Activated CD8-positive, alpha-beta memory T cell treated with anti-CD3 and anti-CD28 coated beads for 36 hours (primary cell): ENCODE measurements at regions not wholly inside any gene's neighbourhood (a gene's known extent, or its start where the extent isn't known, plus 50 kb on each side); places are given as distances from the start of the nearest gene placed in this dataset.

Experiments used
- CTCF ChIA-PET: fragments of 350-600 bp; sonication (Branson Sonifier 250); formaldehyde crosslinking; loops from one replicate; lab custom pipeline; 2021; ENCODE audit warnings: antibody characterized with exemption; lab: Charles Lee
- POLR2A ChIA-PET: fragments of 350-600 bp; sonication (Branson Sonifier 250); formaldehyde crosslinking; loops from one replicate; lab custom pipeline; 2021; ENCODE audit warnings: antibody characterized with exemption; lab: Charles Lee

- CTCF ChIA-PET = no interaction called here
- POLR2A ChIA-PET = no interaction called here
Observed at GRCh38 chr16:9677301-9677653, 505.0 kb downstream of the GRIN2A start.

GRCh38 chr16:9679213-9679767, 502.9 kb downstream of the GRIN2A start:
- ChIA-PET CTCF (no interaction called here), POLR2A (no interaction called here)

- POLR2A ChIA-PET = no interaction called here
- CTCF ChIA-PET = interaction anchor here (0.6 kb wide), 1 partner anchor 561 kb away, joined by 3 read pairs; no protein-coding TSS in a partner anchor
Observed at GRCh38 chr16:9680019-9680655, 502.1 kb downstream of the GRIN2A start.

GRCh38 chr16:9680968-9681367, 501.3 kb downstream of the GRIN2A start:
- POLR2A ChIA-PET = no interaction called here
- CTCF ChIA-PET = interaction anchor here (0.6 kb wide), 1 partner anchor 560 kb away, joined by 3 read pairs; no protein-coding TSS in a partner anchor

- POLR2A ChIA-PET = no interaction called here
- CTCF ChIA-PET = no interaction called here
Observed at GRCh38 chr16:9681508-9681907, 500.7 kb downstream of the GRIN2A start.

GRCh38 chr16:9682320-9682719, 499.9 kb downstream of the GRIN2A start:
- ChIA-PET POLR2A (no interaction called here), CTCF (no interaction called here)

- ChIA-PET CTCF (no interaction called here), POLR2A (no interaction called here)
Observed at GRCh38 chr16:9683677-9684076, 498.6 kb downstream of the GRIN2A start.

- ChIA-PET CTCF (no interaction called here), POLR2A (no interaction called here)
Observed at GRCh38 chr16:9687737-9688319, 494.4 kb downstream of the GRIN2A start.

GRCh38 chr16:9689597-9689996, 492.6 kb downstream of the GRIN2A start:
- ChIA-PET POLR2A (no interaction called here), CTCF (no interaction called here)

- POLR2A ChIA-PET = no interaction called here
Observed at GRCh38 chr16:9695152-9695551, 487.1 kb downstream of the GRIN2A start.

More at GRCh38 chr16:9695152-9695551, 487.1 kb downstream of the GRIN2A start:
- CTCF ChIA-PET = no interaction called here
